Colonic mucosa (tissue), 4 donors: ENCODE measurements at regions not wholly inside any gene's neighbourhood (a gene's known extent, or its start where the extent isn't known, plus 50 kb on each side); places are given as distances from the start of the nearest gene placed in this dataset.

Experiments used
- DNase-seq: peaks from one replicate; pipeline ENCODE4 v3.0.0-alpha.2; 2020
- H3K27ac ChIP-seq: fragments of 200-600 bp; one replicate; pipeline ENCODE4 v1.8.0; 2021
- H3K27me3 ChIP-seq: fragments of 200-600 bp; one replicate; pipeline ENCODE4 v1.8.0; 2021
- H3K36me3 ChIP-seq: fragments of 200-600 bp; one replicate; pipeline ENCODE4 v1.8.0; 2021
- H3K4me1 ChIP-seq: fragments of 200-600 bp; one replicate; pipeline ENCODE4 v1.8.0; 2021; ENCODE audit warnings: mild to moderate bottlenecking
- H3K4me3 ChIP-seq: fragments of 200-600 bp; one replicate; pipeline ENCODE4 v1.8.0; 2021
- H3K9ac ChIP-seq, 2 donors: one replicate each; pipeline ENCODE4 v1.7.0; 2013; ENCODE audit warnings: control low read depth in 2 of 2, low read depth in 2 of 2, low read length in 2 of 2
- H3K9me3 ChIP-seq: fragments of 200-600 bp; one replicate; pipeline ENCODE4 v1.8.0; 2021
- intact Hi-C: fragments of 100-400 bp; cut with DNase I; formaldehyde crosslinking; loops from one replicate; pipeline ENCODE4 v1.14.1; 2022
- TF ChIP-seq, protein P1 (sequence below): fragments of 200-600 bp; IDR thresholded peaks from one replicate; pipeline ENCODE4 v1.8.0; 2022; ENCODE audit warnings: antibody characterized with exemption, mild to moderate bottlenecking
- donor health status: healthy.
- donor health status: DM: no; HTN: no; CAD: no.
- donor health status: DM: no; HTN: no; CAD: no.

DNA sequence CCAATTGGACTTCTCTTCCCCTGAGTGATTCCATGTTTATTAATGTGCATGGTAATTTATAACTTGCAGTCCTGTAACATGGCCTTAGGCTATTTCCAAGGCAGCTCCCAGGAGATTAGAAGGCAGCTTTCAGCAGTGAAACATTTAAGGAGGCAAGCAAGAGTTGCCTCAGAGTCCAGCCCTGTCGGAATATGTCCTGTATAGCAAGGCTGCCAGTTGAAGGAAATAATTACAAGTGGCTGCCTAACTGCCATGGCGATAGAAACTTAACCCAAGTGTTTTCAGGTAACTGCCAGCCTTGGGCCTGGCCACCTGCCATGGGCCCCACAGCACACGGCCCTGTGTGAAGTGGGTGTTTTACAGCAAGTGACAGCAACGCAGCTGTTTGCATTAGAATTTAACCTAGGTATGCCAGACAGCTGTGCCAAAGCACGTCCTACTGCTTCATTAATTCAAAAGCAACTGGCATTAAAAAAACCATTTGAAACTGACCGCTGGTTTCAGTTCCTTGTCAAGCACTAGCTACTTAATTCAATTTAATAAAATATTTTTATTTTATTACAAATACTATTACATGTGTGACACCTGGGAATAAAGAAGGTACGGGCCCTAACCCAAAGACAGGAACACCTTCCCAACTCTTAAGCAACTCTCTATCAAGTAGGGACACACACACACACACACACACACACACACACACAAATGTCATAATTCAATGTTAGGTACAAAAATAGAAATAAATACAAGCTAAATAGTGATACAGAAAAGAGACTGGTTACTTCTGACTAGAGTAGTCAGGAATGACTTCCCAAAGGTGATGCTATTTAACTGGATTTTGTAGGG lies 151.8 kb upstream of the HEY2 start:
- H3K4me1 ChIP-seq, result no peaks in the 10 kb centered on the region
- intact Hi-C loops, result no loop called here
- H3K27me3 ChIP-seq, result no peaks in the 10 kb centered on the region
- H3K9ac ChIP-seq, result no peak overlapping the region
- DNase-seq, result no peak
- no peak overlapping the region for H3K27ac ChIP-seq
- H3K36me3 ChIP-seq, result no peaks in the 10 kb centered on the region
- TF ChIP-seq, protein P1, sequence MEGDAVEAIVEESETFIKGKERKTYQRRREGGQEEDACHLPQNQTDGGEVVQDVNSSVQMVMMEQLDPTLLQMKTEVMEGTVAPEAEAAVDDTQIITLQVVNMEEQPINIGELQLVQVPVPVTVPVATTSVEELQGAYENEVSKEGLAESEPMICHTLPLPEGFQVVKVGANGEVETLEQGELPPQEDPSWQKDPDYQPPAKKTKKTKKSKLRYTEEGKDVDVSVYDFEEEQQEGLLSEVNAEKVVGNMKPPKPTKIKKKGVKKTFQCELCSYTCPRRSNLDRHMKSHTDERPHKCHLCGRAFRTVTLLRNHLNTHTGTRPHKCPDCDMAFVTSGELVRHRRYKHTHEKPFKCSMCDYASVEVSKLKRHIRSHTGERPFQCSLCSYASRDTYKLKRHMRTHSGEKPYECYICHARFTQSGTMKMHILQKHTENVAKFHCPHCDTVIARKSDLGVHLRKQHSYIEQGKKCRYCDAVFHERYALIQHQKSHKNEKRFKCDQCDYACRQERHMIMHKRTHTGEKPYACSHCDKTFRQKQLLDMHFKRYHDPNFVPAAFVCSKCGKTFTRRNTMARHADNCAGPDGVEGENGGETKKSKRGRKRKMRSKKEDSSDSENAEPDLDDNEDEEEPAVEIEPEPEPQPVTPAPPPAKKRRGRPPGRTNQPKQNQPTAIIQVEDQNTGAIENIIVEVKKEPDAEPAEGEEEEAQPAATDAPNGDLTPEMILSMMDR, result no peak
- no peak overlapping the region for H3K4me3 ChIP-seq
- H3K9me3 ChIP-seq, result no peaks in the 10 kb centered on the region

DNA sequence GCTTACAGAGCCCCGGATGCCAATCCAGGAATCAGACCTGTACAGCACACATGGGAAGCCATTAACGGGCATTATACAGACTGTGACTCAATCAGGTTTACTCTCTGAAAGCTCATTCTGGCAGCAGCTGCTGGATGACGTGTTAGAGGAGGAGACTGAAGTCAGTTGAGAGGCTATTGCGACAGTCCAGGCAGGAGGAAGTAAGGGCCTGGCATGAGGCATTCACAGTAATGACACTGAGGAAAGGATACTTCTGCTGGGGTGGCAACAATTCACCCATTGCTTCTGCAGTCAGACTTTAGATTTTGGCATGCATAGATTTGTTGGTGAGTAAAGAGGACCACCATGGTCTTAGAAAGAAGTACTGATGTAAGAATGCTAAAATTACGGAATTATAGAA lies 151.0 kb upstream of the HEY2 start:
- no peak for DNase-seq
- H3K9ac ChIP-seq, result no peak overlapping the region
- H3K4me1 ChIP-seq, result no peaks in the 10 kb centered on the region
- TF ChIP-seq, protein P1, result no peak
- H3K36me3 ChIP-seq, result no peaks in the 10 kb centered on the region
- no peaks in the 10 kb centered on the region for H3K9me3 ChIP-seq
- no peak overlapping the region for H3K27ac ChIP-seq
- intact Hi-C loops, result no loop called here
- no peak overlapping the region for H3K4me3 ChIP-seq
- H3K27me3 ChIP-seq, result no peaks in the 10 kb centered on the region

DNA sequence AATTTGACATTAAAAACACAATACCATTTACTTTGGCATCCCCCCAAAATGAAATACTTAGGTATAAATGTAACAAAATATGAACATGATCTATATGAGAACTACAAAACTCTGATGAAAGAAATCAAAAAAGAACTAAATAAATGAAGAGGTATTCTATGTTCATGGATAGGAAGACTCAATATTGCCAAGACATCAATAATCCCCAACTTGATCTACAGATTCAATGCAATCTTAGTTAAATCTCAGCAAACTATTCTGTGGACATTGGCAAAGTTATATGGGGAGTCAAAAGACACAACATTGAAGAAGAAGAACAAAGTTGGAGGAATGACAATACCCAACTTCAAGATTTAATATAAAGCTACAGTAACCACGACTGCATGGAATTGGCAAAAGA lies 145.2 kb upstream of the HEY2 start:
- no peaks in the 10 kb centered on the region for H3K9me3 ChIP-seq
- no peak for DNase-seq
- TF ChIP-seq, protein P1, result no peak
- no peak overlapping the region for H3K9ac ChIP-seq
- intact Hi-C loops, result no loop called here
- no peaks in the 10 kb centered on the region for H3K36me3 ChIP-seq
- no peaks in the 10 kb centered on the region for H3K4me1 ChIP-seq
- no peaks in the 10 kb centered on the region for H3K27me3 ChIP-seq
- no peak overlapping the region for H3K4me3 ChIP-seq
- no peak overlapping the region for H3K27ac ChIP-seq

DNA sequence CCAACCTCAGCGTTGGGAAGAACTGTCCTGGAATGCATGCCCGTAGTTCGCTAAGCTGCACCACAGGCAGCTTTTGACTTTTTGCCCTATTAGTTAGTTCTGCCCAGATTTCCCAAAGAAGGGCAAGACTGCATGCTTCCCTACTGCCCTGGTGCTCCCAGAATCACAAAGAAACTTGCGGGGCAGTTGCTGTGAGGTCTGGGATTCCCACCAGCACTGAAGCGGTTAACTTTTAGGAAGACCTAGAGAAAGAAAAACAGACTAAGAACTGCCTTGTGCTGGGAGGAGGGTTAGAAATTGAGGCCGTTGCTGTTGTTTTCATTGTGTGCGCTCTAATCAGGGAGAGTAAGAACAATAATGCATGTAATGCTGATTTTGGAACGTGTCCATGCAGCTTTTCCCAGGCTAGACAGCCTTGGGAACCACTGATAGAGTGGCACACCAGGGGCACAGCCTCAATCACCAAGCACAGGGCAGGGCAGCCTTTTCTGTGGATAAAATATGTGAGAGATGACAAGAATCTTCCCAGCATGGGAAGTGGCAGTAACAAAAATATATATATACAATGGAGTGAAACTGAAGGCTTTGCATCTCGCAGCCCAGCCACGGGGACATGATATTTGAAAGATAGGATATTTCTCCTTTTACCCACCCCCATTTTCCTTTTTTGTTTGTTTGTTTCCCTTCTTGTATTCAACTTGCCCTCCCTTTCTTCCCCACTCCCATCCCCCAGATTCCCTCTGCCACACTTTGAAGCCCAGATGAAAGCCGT lies 137.7 kb upstream of the HEY2 start:
- H3K9me3 ChIP-seq, result no peaks in the 10 kb centered on the region
- no peak overlapping the region for H3K4me3 ChIP-seq
- no peaks in the 10 kb centered on the region for H3K4me1 ChIP-seq
- TF ChIP-seq, protein P1, result no peak
- no peaks in the 10 kb centered on the region for H3K27me3 ChIP-seq
- H3K9ac ChIP-seq, result no peak overlapping the region
- no peaks in the 10 kb centered on the region for H3K36me3 ChIP-seq
- H3K27ac ChIP-seq, result no peak overlapping the region
- DNase-seq, result no peak
- intact Hi-C loops, result no loop called here

DNA sequence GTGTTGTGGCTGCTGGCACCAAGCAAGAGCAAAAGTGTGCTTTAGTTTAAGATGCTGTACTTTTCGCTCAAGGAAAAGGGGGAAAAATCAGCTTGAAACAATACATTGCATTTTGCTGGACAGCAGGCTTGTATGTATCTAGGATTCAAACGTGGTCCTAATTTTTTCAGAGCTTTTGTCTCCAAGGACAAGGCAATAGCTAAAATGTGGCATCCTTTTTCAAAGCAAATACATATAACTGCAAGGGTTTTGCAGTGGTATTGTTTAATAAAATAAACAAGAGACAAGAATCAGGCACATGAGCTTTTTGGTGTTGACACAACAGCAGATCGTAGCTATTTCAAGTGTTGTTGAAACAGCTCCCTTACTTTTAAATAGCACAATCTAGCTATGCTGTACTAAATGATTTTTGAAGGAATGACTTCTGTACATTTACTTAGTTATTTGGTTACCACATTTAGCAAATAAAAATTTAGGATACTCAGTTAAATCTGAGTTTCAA lies 137.0 kb upstream of the HEY2 start:
- DNase-seq, result no peak
- Histone ChIP-seq H3K4me3 (no peak overlapping the region), H3K27ac (no peak overlapping the region), H3K27me3 (no peaks in the 10 kb centered on the region), H3K9ac (no peak overlapping the region), H3K4me1 (no peaks in the 10 kb centered on the region), H3K36me3 (no peaks in the 10 kb centered on the region), H3K9me3 (no peaks in the 10 kb centered on the region)
- intact Hi-C loops, result no loop called here
- TF ChIP-seq, protein P1, result no peak
